ENCODE measurements at regions not wholly inside any gene's neighbourhood (a gene's known extent, or its start where the extent isn't known, plus 50 kb on each side); places are given as distances from the start of the nearest gene placed in this dataset.
"Not testable (repeated sequence)": the region's sequence is repeated elsewhere in the genome, so short reads cannot be mapped to it uniquely, and the experiment has no call there.

DNA sequence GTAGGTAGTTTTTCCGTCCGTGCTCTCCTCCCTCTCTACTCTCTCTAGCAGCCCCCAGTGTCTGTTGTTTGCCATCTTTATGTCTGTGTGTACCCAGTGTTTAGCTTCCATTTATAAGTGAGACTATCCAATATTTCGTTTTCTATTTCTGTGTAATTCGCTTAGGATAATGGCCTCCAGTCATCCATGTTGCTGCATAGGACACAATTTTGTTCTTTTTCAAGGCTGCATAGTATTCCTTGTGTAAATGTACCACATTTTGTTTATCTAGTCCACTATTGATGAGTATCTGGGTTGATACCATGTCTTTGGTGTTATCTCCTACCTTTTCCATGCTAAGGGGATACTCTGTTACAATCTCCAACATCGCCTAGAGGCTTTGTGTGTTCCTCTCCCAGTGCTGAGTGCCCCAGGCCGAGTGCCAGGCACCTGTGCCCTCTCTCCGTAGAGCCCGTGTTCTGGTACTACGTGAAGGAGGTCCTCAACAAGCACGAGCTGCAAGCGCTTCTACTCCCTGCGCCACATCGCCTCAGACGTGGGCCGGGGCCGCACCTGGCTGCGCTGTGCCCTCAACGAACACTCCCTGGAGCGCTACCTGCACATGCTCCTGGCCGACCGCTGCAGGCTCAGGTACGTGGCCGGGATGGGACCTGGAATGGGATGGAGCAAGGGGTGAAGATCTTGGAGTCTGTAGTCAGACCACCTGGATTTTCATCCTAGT lies 51.0 kb downstream of the NPIPB11 start:
- DNase-seq: not testable (repeated sequence)

- not testable (repeated sequence) for DNase-seq
Measured at GRCh38 chr16:29354449-29354848, 52.1 kb downstream of the NPIPB11 start.

GRCh38 chr16:29352617-29352999 lies 53.9 kb downstream of the NPIPB11 start:
- DNase-seq: not testable (repeated sequence)

DNA sequence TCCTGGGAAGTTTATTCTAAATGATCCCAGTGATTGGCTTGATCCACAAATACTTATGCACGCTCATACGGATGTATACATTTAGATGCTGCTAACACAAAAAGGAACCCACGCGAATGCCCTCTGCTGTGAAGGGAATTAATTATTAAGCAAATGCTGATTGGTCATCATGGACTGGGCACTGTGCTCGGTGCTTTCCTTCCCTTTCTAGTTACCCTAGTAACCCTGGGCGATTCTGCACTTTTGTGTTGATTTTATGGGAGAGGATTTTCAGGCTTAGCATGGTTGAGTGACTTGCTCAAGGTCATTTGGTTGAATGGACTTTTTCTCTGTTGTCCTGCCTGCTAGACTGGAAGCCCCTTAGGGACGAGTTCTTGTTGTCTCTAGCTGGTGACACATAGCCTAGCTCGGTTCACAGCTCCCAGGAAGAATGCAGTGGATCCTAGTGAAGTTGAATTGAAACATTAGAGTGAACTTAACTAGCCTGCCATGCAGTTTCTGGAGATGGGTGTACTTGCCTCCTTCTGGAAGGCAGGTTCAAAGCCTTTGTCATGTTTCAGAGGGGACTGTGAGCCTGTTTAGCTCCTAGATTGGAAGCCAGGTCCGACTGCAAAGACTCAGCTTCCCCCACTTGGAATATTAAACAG lies 54.4 kb downstream of the NPIPB11 start:
- not testable (repeated sequence) for DNase-seq

DNA sequence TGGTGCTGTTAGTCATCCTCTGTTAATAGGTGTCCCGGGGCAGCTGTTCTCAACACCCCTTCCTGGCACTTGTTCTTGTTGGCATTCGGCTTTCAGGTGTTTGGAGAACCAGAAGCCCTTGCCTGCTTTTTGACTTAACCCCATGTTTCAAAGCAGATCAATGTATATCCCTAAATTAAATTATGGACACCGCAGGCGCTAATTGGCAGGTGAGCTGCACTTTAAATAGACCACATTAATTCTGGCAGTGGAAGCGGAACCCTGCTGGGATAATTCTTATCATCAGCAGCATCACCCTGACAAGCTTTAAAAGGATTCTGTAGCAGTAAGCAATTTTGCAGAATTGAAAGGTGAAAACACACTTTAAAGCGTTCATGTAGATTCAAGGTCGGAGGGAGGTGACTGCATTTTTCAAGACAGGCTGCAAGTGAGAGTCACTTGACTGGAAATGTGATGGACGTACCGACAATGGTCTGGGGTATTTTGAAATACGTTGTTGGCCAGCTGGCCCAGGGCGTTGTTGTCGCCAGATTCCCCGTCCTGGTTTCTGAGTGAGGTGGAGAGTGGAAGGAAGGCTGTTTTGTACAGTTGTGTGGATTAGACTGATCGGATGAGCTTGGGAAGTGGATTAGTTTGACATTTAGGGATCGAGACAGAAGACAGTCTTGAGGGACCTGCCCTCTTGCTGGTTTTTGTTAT lies 55.1 kb downstream of the NPIPB11 start:
- DNase-seq: not testable (repeated sequence)

DNA sequence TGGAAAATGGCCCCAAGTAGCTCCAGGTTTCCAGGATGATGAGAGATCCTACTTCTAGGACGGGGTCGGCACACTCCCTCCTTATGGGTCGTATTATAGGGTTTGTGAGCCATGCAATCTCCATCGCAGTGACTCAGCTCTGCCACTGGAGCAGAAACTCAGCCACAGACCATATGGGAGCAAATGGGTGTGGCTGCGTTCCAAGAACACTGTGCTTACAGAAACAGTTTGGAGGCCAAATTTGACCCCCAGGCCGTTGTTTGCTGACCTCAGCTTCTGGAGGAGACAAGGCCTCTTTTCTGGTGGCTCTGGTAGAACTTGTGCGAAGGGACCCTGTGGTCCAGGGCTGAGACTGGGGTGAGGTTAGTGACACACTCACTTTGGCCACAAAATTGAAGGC lies 56.5 kb downstream of the NPIPB11 start:
- not testable (repeated sequence) for DNase-seq

GRCh38 chr16:29348748-29349147 lies 57.8 kb downstream of the NPIPB11 start:
- DNase-seq: not testable (repeated sequence)

GRCh38 chr16:29348123-29348690 lies 58.3 kb downstream of the NPIPB11 start:
- not testable (repeated sequence) for DNase-seq

GRCh38 chr16:29346796-29347580 lies 59.5 kb downstream of the NPIPB11 start:
- not testable (repeated sequence) for DNase-seq

DNA sequence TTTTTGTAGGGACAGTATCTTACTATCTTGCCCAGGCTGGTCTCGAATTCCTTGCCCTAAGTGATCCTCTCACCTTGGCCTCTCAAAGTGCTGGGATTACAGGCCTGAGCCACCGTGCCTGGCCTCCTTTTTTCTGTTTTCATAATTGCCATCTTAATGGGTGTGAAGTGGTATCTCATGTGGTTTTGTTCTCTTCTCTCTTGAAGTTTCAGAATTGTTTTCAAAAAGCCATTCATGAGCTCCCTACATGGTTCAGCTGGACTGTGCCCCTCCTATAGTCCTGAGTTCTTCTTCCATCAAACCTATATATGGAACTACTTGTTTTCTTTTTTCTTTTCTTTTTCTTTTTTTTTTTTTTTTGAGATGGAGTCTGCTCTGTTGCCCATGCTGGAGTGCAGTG lies 60.3 kb downstream of the NPIPB11 start:
- not testable (repeated sequence) for DNase-seq

GRCh38 chr16:29342937-29343336 lies 63.6 kb downstream of the NPIPB11 start:
- DNase-seq: not testable (repeated sequence)

DNA sequence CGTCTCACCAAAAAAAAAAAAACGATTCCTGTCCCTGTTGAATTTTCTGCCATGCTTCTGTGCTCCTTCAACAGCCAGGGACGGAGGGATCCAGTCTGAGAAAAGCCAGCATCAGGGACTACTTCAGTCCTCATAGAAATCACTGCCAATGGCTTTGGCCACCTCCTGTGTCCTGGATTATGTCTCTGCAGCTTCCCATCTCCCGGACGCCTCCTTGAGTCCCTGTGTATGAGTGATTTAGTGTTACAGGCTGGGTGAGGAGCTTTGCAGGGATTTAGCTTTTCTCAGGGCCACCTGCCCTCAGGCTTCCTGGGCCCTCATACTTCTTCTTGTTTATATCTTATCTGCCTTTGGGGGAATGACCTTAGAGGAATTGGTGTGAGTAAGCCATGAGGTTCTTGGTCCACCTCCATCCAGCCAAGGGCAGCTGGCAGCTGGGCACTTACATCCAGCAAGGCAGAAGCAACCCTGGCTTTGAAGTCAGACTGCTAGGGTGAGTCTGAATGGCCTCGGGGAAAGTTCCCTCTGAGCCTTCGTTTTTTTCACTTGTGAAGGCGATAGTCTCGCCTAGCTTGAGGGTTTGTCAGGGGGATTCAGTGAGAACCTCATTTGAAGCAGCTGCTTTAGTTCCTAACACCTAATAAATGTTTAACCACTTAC lies 65.6 kb downstream of the NPIPB11 start:
- DNase-seq: not testable (repeated sequence)

DNA sequence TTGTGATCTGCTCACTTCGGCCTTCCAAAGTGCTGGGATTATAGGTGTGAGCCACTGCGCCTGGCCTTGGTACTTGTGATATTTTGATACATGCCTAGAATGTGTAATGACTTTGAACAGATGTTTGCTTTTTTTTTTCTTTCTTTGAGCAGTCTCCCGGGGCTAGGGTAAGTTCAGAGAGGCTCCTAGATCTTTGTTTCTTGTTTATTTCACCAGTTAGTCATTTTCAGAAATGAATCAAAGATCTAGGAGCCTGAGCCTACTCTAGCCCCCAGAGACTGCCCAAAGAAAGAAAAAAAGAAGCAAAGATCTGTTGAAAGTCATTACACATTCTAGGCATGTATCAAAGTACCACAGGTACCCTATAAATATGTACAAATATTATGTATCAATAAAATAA lies 66.3 kb downstream of the NPIPB11 start:
- DNase-seq: not testable (repeated sequence)

- not testable (repeated sequence) for DNase-seq
Measured at GRCh38 chr16:29338821-29339700, 67.5 kb downstream of the NPIPB11 start.

GRCh38 chr16:29337385-29337901 lies 69.1 kb downstream of the NPIPB11 start:
- not testable (repeated sequence) for DNase-seq

GRCh38 chr16:29335549-29335846 lies 71.0 kb downstream of the NPIPB11 start:
- DNase-seq: not testable (repeated sequence)

- DNase-seq: not testable (repeated sequence)
Measured at GRCh38 chr16:29334776-29335548, 71.5 kb downstream of the NPIPB11 start.

DNA sequence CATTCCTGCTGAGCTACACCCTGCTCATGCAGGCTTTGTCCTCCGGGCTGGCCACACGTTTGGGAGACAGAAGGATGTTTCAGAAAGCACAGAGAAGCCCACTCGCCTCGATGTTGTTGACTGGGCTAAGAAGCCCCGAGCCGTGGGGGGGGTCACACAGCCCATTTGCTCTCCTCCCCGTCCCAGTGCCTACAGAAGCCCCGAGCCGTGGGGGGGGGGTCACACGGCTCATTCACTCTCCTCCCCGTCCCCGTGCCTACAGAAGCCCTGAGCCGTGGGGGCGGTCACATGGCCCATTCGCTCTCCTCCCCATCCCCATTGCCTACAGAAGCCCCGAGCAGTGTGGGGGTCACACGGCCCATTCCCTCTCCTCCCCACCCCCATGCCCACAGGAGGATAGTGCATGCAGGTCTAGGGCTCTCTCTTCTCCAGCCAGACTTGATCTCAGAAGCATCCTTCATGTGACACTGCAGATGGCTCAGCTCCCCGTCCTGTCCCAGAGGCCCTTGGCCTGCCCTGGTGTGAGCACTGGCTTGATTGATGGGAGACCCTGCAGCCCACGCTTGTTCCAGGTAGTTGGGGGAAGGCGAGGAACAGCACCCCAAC lies 72.9 kb downstream of the NPIPB11 start:
- DNase-seq: not testable (repeated sequence)

- DNase-seq: not testable (repeated sequence)
Measured at GRCh38 chr16:29330623-29331022, 75.9 kb downstream of the NPIPB11 start.

- DNase-seq: not testable (repeated sequence)
Measured at GRCh38 chr16:29328528-29328927, 78.0 kb downstream of the NPIPB11 start.
